Endothelial cell (in vitro differentiated cells): ENCODE measurements at regions not wholly inside any gene's neighbourhood (a gene's known extent, or its start where the extent isn't known, plus 50 kb on each side); places are given as distances from the start of the nearest gene placed in this dataset.

Experiments used
- DNase-seq: peaks from one replicate; pipeline ENCODE4 v3.0.0; 2021; ENCODE audit warnings: low spot score
- H3K27ac Mint-ChIP-seq: one replicate; pipeline ENCODE4 v1.8.0; 2021; ENCODE audit warnings: mixed read lengths, inconsistent platforms; ENCODE audit not compliant: unreplicated experiment
- H3K27me3 Mint-ChIP-seq: one replicate; pipeline ENCODE4 v1.8.0; 2021; ENCODE audit warnings: mild to moderate bottlenecking, moderate library complexity, mixed read lengths, inconsistent platforms; ENCODE audit not compliant: unreplicated experiment
- H3K36me3 Mint-ChIP-seq: one replicate; pipeline ENCODE4 v1.8.0; 2021; ENCODE audit warnings: mild to moderate bottlenecking, low read depth, mixed read lengths, inconsistent platforms; ENCODE audit not compliant: unreplicated experiment
- H3K4me1 Mint-ChIP-seq: one replicate; pipeline ENCODE4 v1.8.0; 2021; ENCODE audit warnings: mild to moderate bottlenecking, mixed read lengths, inconsistent platforms; ENCODE audit not compliant: unreplicated experiment
- H3K4me3 Mint-ChIP-seq: one replicate; pipeline ENCODE4 v1.8.0; 2021; ENCODE audit warnings: mild to moderate bottlenecking, mixed read lengths, inconsistent platforms; ENCODE audit not compliant: unreplicated experiment
- H3K9me3 Mint-ChIP-seq: one replicate; pipeline ENCODE4 v1.8.0; 2021; ENCODE audit warnings: mixed read lengths, inconsistent platforms; ENCODE audit not compliant: unreplicated experiment
- TF ChIP-seq, protein P1 (sequence below): fragments of 200-600 bp; sonication (generic); IDR thresholded peaks from one replicate; pipeline ENCODE4 v1.5.0; 2021; ENCODE audit warnings: antibody characterized with exemption; ENCODE audit not compliant: unreplicated experiment

DNA sequence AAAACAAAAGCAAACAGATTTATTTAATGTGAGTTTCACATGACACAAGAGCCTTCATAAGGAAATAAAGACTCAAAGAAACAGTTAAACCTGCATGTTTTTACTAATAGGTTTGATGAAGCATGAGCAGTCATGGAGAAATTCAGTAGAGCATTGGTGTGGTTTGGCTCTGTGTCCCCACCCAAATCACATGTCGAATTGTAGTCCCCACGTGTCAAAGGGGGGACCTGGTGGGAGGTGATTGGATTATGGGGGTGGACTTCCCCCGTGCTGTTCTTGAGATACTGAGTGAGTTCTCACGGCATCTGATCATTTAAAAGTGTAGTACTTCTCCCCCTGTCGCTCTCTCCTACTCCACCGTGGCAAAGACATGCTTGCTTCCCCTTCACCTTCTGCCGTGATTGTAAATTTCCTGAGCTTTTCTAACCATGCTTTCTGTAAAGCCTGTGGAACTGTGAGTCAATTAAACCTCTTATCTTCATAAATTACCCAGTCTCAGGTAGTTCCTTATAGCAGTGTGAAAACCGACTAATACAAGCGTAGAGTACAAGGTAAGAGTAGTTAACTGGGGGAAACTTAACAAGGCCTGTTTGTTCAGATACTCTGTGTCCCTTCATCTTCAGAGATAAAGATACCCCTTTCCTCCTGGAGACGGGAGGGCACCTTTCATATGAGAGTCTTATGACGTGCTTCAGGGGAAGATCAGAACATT is 354.8 kb downstream of the SIPA1L2 start:
- TF ChIP-seq, protein P1, sequence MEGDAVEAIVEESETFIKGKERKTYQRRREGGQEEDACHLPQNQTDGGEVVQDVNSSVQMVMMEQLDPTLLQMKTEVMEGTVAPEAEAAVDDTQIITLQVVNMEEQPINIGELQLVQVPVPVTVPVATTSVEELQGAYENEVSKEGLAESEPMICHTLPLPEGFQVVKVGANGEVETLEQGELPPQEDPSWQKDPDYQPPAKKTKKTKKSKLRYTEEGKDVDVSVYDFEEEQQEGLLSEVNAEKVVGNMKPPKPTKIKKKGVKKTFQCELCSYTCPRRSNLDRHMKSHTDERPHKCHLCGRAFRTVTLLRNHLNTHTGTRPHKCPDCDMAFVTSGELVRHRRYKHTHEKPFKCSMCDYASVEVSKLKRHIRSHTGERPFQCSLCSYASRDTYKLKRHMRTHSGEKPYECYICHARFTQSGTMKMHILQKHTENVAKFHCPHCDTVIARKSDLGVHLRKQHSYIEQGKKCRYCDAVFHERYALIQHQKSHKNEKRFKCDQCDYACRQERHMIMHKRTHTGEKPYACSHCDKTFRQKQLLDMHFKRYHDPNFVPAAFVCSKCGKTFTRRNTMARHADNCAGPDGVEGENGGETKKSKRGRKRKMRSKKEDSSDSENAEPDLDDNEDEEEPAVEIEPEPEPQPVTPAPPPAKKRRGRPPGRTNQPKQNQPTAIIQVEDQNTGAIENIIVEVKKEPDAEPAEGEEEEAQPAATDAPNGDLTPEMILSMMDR = no peak
- no peak for DNase-seq
- no peaks in the 10 kb centered on the region for H3K9me3 Mint-ChIP-seq
- H3K27ac Mint-ChIP-seq = no peak overlapping the region
- H3K4me3 Mint-ChIP-seq = no peak overlapping the region
- H3K27me3 Mint-ChIP-seq = peaks cover 2% of the 10 kb centered on the region
- no peaks in the 10 kb centered on the region for H3K36me3 Mint-ChIP-seq
- H3K4me1 Mint-ChIP-seq = peaks cover 9% of the 10 kb centered on the region

- TF ChIP-seq, protein P1 = no peak
- H3K27me3 Mint-ChIP-seq = peaks cover 2% of the 10 kb centered on the region
- H3K36me3 Mint-ChIP-seq = no peaks in the 10 kb centered on the region
- no peak overlapping the region for H3K4me3 Mint-ChIP-seq
- peaks cover 3% of the 10 kb centered on the region for H3K4me1 Mint-ChIP-seq
- no peak for DNase-seq
- H3K9me3 Mint-ChIP-seq = no peaks in the 10 kb centered on the region
- H3K27ac Mint-ChIP-seq = no peak overlapping the region
Observed at GRCh38 chr1:232274236-232274855, 355.6 kb downstream of the SIPA1L2 start.

DNA sequence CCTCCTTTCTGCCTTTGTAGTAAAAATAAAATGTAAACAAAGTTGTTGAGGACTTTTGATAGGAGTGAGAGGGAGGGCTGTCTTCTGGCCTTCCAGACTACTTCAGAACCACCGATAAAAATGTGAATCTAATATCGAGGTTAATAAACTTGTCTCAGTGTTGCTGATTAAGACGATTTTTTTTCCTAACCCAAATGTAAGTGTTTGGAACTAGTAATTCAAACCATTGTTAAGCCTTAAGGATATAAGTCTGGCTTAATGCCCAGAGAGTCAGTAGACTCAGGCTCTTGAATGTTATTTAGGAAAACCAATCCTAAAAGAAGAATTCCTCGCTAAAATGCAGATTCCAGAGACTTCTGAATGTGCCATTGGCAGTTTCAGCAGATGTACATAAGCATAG is 356.9 kb downstream of the SIPA1L2 start:
- Mint-ChIP-seq H3K4me3 (no peak overlapping the region), H3K36me3 (no peaks in the 10 kb centered on the region), H3K27ac (no peak overlapping the region), H3K9me3 (no peaks in the 10 kb centered on the region), H3K4me1 (peaks cover 3% of the 10 kb centered on the region), H3K27me3 (peaks cover 2% of the 10 kb centered on the region)
- no peak for DNase-seq
- TF ChIP-seq, protein P1 = no peak

DNA sequence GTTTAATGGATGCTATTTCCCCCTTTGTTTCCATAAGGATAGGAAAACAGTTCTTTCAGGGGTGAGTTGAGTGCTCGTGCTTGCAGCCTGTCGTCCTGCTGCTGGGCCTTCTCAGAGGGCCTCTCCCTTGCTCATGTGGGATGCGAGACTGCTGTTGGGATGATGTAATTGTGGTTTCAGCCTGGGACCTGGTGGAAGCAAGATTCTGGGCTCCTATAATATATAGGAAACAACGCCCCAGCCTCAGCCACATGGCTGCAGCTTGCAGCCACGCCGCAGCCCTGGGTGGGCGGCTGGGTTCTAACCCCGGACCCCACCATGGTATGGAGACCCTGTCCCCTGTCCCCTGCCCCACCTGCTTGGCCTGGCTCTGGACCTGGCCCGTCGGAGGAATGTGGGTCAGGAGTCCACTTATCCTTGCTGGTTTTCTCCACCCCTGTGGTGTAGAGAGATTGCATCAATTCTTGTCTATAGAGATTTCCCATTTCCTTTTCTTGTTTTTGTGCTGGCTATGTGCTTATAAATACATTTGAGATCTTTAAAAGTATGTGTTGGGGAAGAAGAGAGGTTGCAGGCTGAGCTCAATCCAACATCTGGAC is 357.8 kb downstream of the SIPA1L2 start:
- no peak for DNase-seq
- H3K27ac Mint-ChIP-seq = no peak overlapping the region
- TF ChIP-seq, protein P1 = no peak
- no peak overlapping the region for H3K4me3 Mint-ChIP-seq
- no peaks in the 10 kb centered on the region for H3K36me3 Mint-ChIP-seq
- H3K4me1 Mint-ChIP-seq = peaks cover 6% of the 10 kb centered on the region
- peaks cover 4% of the 10 kb centered on the region for H3K27me3 Mint-ChIP-seq
- no peaks in the 10 kb centered on the region for H3K9me3 Mint-ChIP-seq

DNA sequence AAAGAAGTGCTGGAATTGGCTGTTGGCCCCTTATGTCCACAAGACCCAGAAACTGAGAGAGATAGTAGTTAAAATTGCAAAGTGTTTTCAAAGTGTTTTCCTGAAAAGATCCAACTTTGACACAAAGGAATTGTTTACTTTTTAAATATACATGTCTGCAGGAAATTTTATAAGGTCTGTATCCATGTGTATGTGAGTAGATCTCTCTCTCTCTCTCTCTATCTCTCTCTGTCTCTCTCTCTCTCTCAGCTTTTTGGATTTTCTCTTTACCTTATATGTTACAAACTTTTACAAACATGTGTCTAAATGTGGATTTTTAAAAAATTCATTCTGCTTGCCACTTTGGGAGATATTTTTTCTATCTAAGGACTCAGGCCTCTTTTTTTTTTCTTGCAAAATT is 358.6 kb downstream of the SIPA1L2 start:
- TF ChIP-seq, protein P1 = no peak
- H3K27me3 Mint-ChIP-seq = peaks cover 2% of the 10 kb centered on the region
- no peak for DNase-seq
- H3K4me1 Mint-ChIP-seq = peaks cover 6% of the 10 kb centered on the region
- H3K4me3 Mint-ChIP-seq = no peak overlapping the region
- H3K9me3 Mint-ChIP-seq = no peaks in the 10 kb centered on the region
- no peaks in the 10 kb centered on the region for H3K36me3 Mint-ChIP-seq
- H3K27ac Mint-ChIP-seq = no peak overlapping the region
